Astrocyte of the cerebellum (primary cell): ENCODE measurements at regions not wholly inside any gene's neighbourhood (a gene's known extent, or its start where the extent isn't known, plus 50 kb on each side); places are given as distances from the start of the nearest gene placed in this dataset.

Experiments used
- DNase-seq: peaks from one replicate; pipeline ENCODE4 v3.0.0-alpha.2; 2011; ENCODE audit warnings: low read depth
- H3K4me3 ChIP-seq: 2 replicates; pipeline ENCODE4 v1.5.1; 2011; ENCODE audit warnings: mild to moderate bottlenecking, low read depth, low read length, moderate library complexity
- CTCF ChIP-seq: IDR thresholded peaks from 2 replicates; pipeline ENCODE4 v1.5.1; 2012; ENCODE audit warnings: low read length, low read depth, moderate library complexity, mild to moderate bottlenecking; ENCODE audit errors: missing control alignments
- in situ Hi-C: cut with HindIII; loops from 2 replicates; pipeline ENCODE4 v1.10.0; 2017; ENCODE audit warnings: low sequenced_read_pairs

- H3K4me3 ChIP-seq = no peak overlapping the region
- no peak for DNase-seq
- TF ChIP-seq CTCF = no peak
- in situ Hi-C loops = no loop called here
Observed at GRCh38 chr12:91893476-91893875, 252.2 kb downstream of the BTG1 start.

GRCh38 chr12:91892081-91892855 lies 253.4 kb downstream of the BTG1 start:
- no peak for DNase-seq
- TF ChIP-seq CTCF = no peak
- in situ Hi-C loops = no loop called here

GRCh38 chr12:91890742-91891141 lies 254.9 kb downstream of the BTG1 start:
- no peak for TF ChIP-seq CTCF
- DNase-seq = no peak
- in situ Hi-C loops = no loop called here
- H3K4me3 ChIP-seq = no peak overlapping the region

More at GRCh38 chr12:91892081-91892855, 253.4 kb downstream of the BTG1 start:
- no peak overlapping the region for H3K4me3 ChIP-seq

GRCh38 chr12:91889910-91890309 lies 255.7 kb downstream of the BTG1 start:
- no peak for TF ChIP-seq CTCF
- no peak for DNase-seq
- in situ Hi-C loops = no loop called here
- H3K4me3 ChIP-seq = no peak overlapping the region

GRCh38 chr12:91889059-91889458 lies 256.6 kb downstream of the BTG1 start:
- no peak overlapping the region for H3K4me3 ChIP-seq
- TF ChIP-seq CTCF = no peak
- DNase-seq = no peak
- in situ Hi-C loops = no loop called here

GRCh38 chr12:91887957-91888356 lies 257.7 kb downstream of the BTG1 start:
- DNase-seq = no peak
- no peak overlapping the region for H3K4me3 ChIP-seq
- TF ChIP-seq CTCF = no peak
- in situ Hi-C loops = no loop called here
